Smooth muscle cell (in vitro differentiated cells): ENCODE measurements at regions not wholly inside any gene's neighbourhood (a gene's known extent, or its start where the extent isn't known, plus 50 kb on each side); places are given as distances from the start of the nearest gene placed in this dataset.

Experiments used
- DNase-seq: peaks from one replicate; lab custom pipeline; 2025; ENCODE audit not compliant: unreplicated experiment; lab: John Stamatoyannopoulos, UW
- H2AFZ ChIP-seq: fragments of 200-600 bp; sonication (generic); 2 replicates; pipeline ENCODE4 v1.6.0; 2016; ENCODE audit warnings: antibody characterized with exemption, low read depth, mild to moderate bottlenecking
- H3F3A ChIP-seq: fragments of 200-600 bp; sonication (generic); 2 replicates; pipeline ENCODE4 v1.6.0; 2017; ENCODE audit warnings: antibody characterized with exemption, low read depth
- H3K27ac ChIP-seq: fragments of 200-600 bp; sonication (generic); 2 replicates; pipeline ENCODE4 v1.5.1; 2016; ENCODE audit warnings: low read depth, mild to moderate bottlenecking
- H3K27me3 ChIP-seq: fragments of 200-600 bp; sonication (generic); 2 replicates; pipeline ENCODE4 v1.6.1; 2016; ENCODE audit warnings: low read depth, mild to moderate bottlenecking
- H3K36me3 ChIP-seq: fragments of 200-600 bp; sonication (generic); 2 replicates; pipeline ENCODE4 v1.5.1; 2016; ENCODE audit warnings: low read depth
- H3K4me1 ChIP-seq: fragments of 200-600 bp; sonication (generic); 2 replicates; pipeline ENCODE4 v1.5.1; 2016; ENCODE audit warnings: low read depth
- H3K4me2 ChIP-seq: fragments of 200-600 bp; sonication (generic); 2 replicates; pipeline ENCODE4 v1.6.0; 2016; ENCODE audit warnings: mild to moderate bottlenecking
- H3K4me3 ChIP-seq: fragments of 200-600 bp; sonication (generic); 2 replicates; pipeline ENCODE4 v1.5.1; 2016; ENCODE audit warnings: mild to moderate bottlenecking
- H3K79me2 ChIP-seq: fragments of 200-600 bp; sonication (generic); 2 replicates; pipeline ENCODE4 v1.6.0; 2016; ENCODE audit warnings: low read depth, mild to moderate bottlenecking
- H3K9ac ChIP-seq: fragments of 200-600 bp; sonication (generic); 2 replicates; pipeline ENCODE4 v1.6.0; 2016; ENCODE audit warnings: low read depth
- H3K9me3 ChIP-seq: fragments of 200-600 bp; sonication (generic); replicated peaks from 2 replicates; pipeline ENCODE4 v1.5.1; 2016; ENCODE audit warnings: low read depth
- H4K20me1 ChIP-seq: fragments of 200-600 bp; sonication (generic); 2 replicates; pipeline ENCODE4 v1.6.0; 2016; ENCODE audit warnings: low read depth
- CTCF ChIP-seq: fragments of 200-600 bp; sonication (generic); IDR thresholded peaks from 2 replicates; pipeline ENCODE4 v1.5.1; 2017; ENCODE audit warnings: borderline replicate concordance, mild to moderate bottlenecking, antibody characterized with exemption; ENCODE audit not compliant: insufficient read depth, poor library complexity, severe bottlenecking
- WGBS: methylation state at CpG from one replicate; pipeline ENCODE4 v1.1.7; 2016; ENCODE audit warnings: low lambda C conversion rate; 5-methylcytosine and 5-hydroxymethylcytosine counted together

- H3K9me3 ChIP-seq = no peaks in the 10 kb centered on the region
- no peaks in the 10 kb centered on the region for H3F3A ChIP-seq
- H3K4me3 ChIP-seq = no peak overlapping the region
- no peak overlapping the region for H2AFZ ChIP-seq
- no peaks in the 10 kb centered on the region for H3K27me3 ChIP-seq
- no peaks in the 10 kb centered on the region for H3K79me2 ChIP-seq
- no peak for TF ChIP-seq CTCF
- H4K20me1 ChIP-seq = no peaks in the 10 kb centered on the region
- H3K27ac ChIP-seq = no peak overlapping the region
- H3K4me1 ChIP-seq = no peaks in the 10 kb centered on the region
- WGBS = 95% methylated on average over 3 of the region's 3 CpGs
- H3K9ac ChIP-seq = no peak overlapping the region
- no peaks in the 10 kb centered on the region for H3K36me3 ChIP-seq
- DNase-seq = no peak
- H3K4me2 ChIP-seq = no peak overlapping the region
Observed at GRCh38 chr9:6126377-6126776, 89.2 kb upstream of the IL33 start.

GRCh38 chr9:6123416-6123815, 92.2 kb upstream of the IL33 start:
- WGBS = 59% methylated on average over 3 of the region's 3 CpGs
- no peaks in the 10 kb centered on the region for H3K9me3 ChIP-seq
- TF ChIP-seq CTCF = no peak

GRCh38 chr9:6121707-6122106, 93.9 kb upstream of the IL33 start:
- 88% methylated on average over 1 of the region's 1 CpG for WGBS
- Histone ChIP-seq H3K79me2 (no peaks in the 10 kb centered on the region), H3K9ac (no peak overlapping the region), H3F3A (no peaks in the 10 kb centered on the region), H3K36me3 (no peaks in the 10 kb centered on the region), H3K9me3 (no peaks in the 10 kb centered on the region), H2AFZ (no peak overlapping the region), H3K27ac (no peak overlapping the region), H3K27me3 (no peaks in the 10 kb centered on the region), H4K20me1 (no peaks in the 10 kb centered on the region), H3K4me1 (no peaks in the 10 kb centered on the region), H3K4me2 (no peak overlapping the region), H3K4me3 (no peak overlapping the region)
- no peak for DNase-seq
- no peak for TF ChIP-seq CTCF

More at GRCh38 chr9:6123416-6123815, 92.2 kb upstream of the IL33 start:
- no peaks in the 10 kb centered on the region for H3F3A ChIP-seq
- H3K9ac ChIP-seq = no peak overlapping the region
- DNase-seq = no peak
- no peaks in the 10 kb centered on the region for H4K20me1 ChIP-seq
- no peaks in the 10 kb centered on the region for H3K27me3 ChIP-seq
- H3K4me3 ChIP-seq = no peak overlapping the region
- no peak overlapping the region for H2AFZ ChIP-seq
- no peaks in the 10 kb centered on the region for H3K36me3 ChIP-seq
- no peaks in the 10 kb centered on the region for H3K79me2 ChIP-seq
- H3K4me2 ChIP-seq = no peak overlapping the region
- H3K4me1 ChIP-seq = no peaks in the 10 kb centered on the region
- no peak overlapping the region for H3K27ac ChIP-seq

- no peaks in the 10 kb centered on the region for H3K79me2 ChIP-seq
- WGBS = 92% methylated on average over 6 of the region's 6 CpGs
- H3K27ac ChIP-seq = no peak overlapping the region
- no peaks in the 10 kb centered on the region for H4K20me1 ChIP-seq
- H3K9me3 ChIP-seq = no peaks in the 10 kb centered on the region
- no peaks in the 10 kb centered on the region for H3F3A ChIP-seq
- TF ChIP-seq CTCF = no peak
- DNase-seq = no peak
- H3K4me1 ChIP-seq = no peaks in the 10 kb centered on the region
- H2AFZ ChIP-seq = no peak overlapping the region
- H3K27me3 ChIP-seq = no peaks in the 10 kb centered on the region
- H3K4me3 ChIP-seq = no peak overlapping the region
- no peaks in the 10 kb centered on the region for H3K36me3 ChIP-seq
- no peak overlapping the region for H3K4me2 ChIP-seq
- H3K9ac ChIP-seq = no peak overlapping the region
Observed at GRCh38 chr9:6114424-6114823, 99.0 kb upstream of the RANBP6 start.
